Osteocyte (in vitro differentiated cells): ENCODE measurements at regions not wholly inside any gene's neighbourhood (a gene's known extent, or its start where the extent isn't known, plus 50 kb on each side); places are given as distances from the start of the nearest gene placed in this dataset.

ENCODE experiments used
- DNase-seq: peaks from one replicate; pipeline ENCODE4 v3.0.0; 2021; ENCODE audit warnings: mixed read lengths; ENCODE audit not compliant: unreplicated experiment; ENCODE audit errors: extremely low spot score
- H3K27ac Mint-ChIP-seq: one replicate; pipeline ENCODE4 v1.8.0; 2021; ENCODE audit warnings: mild to moderate bottlenecking, mixed read lengths; ENCODE audit not compliant: unreplicated experiment
- H3K27me3 Mint-ChIP-seq: one replicate; pipeline ENCODE4 v1.8.0; 2021; ENCODE audit warnings: mixed read lengths; ENCODE audit not compliant: unreplicated experiment
- H3K36me3 Mint-ChIP-seq: one replicate; pipeline ENCODE4 v1.8.0; 2021; ENCODE audit warnings: mixed read lengths; ENCODE audit not compliant: unreplicated experiment
- H3K4me1 Mint-ChIP-seq: one replicate; pipeline ENCODE4 v1.8.0; 2021; ENCODE audit warnings: mixed read lengths; ENCODE audit not compliant: unreplicated experiment
- H3K4me3 Mint-ChIP-seq: one replicate; pipeline ENCODE4 v1.8.0; 2021; ENCODE audit warnings: mild to moderate bottlenecking, moderate library complexity, mixed read lengths; ENCODE audit not compliant: unreplicated experiment
- H3K9me3 Mint-ChIP-seq: one replicate; pipeline ENCODE4 v1.8.0; 2021; ENCODE audit warnings: mixed read lengths; ENCODE audit not compliant: unreplicated experiment
- TF ChIP-seq, protein P1 (sequence below): fragments of 200-600 bp; sonication (generic); IDR thresholded peaks from 2 replicates; pipeline ENCODE4 v1.5.0; 2021; ENCODE audit warnings: antibody characterized with exemption, mild to moderate bottlenecking, moderate library complexity

DNA sequence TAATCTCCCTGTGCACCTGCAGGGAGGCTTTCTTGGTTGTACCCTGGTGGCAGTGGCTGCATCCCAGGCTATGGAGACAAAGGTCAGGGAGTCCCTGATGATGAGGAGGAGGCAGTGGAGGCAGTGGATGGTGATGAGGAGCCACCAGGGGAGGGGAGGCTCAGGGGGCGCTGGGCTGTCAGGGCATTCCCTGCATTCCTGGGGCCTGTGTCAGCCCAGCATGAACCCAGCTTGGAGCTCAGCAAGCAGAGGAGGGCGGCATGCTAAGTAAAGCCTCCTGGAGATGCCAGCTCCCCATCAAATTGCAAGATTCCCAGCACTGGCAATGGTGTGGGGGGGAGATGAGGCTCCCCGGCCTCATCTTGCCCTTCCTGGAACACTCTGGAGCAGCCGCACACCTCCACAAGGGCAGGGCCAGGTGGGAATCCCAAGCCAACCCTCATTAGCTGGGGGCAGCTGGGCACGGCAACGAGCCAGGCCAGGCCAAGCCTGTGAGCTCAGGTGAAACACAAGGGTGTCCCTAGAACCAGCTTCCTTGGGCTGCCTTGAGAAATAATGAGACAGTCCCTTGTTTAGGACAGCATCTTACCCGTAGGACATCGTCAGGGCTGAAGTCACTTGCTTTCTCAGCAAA lies 469.5 kb downstream of the MATN1 start:
- no peaks in the 10 kb centered on the region for H3K27me3 Mint-ChIP-seq
- peaks cover 2% of the 10 kb centered on the region for H3K4me1 Mint-ChIP-seq
- no peak for DNase-seq
- no peaks in the 10 kb centered on the region for H3K36me3 Mint-ChIP-seq
- no peak overlapping the region for H3K4me3 Mint-ChIP-seq
- TF ChIP-seq, protein P1, sequence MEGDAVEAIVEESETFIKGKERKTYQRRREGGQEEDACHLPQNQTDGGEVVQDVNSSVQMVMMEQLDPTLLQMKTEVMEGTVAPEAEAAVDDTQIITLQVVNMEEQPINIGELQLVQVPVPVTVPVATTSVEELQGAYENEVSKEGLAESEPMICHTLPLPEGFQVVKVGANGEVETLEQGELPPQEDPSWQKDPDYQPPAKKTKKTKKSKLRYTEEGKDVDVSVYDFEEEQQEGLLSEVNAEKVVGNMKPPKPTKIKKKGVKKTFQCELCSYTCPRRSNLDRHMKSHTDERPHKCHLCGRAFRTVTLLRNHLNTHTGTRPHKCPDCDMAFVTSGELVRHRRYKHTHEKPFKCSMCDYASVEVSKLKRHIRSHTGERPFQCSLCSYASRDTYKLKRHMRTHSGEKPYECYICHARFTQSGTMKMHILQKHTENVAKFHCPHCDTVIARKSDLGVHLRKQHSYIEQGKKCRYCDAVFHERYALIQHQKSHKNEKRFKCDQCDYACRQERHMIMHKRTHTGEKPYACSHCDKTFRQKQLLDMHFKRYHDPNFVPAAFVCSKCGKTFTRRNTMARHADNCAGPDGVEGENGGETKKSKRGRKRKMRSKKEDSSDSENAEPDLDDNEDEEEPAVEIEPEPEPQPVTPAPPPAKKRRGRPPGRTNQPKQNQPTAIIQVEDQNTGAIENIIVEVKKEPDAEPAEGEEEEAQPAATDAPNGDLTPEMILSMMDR, result no peak
- H3K27ac Mint-ChIP-seq, result no peak overlapping the region
- no peaks in the 10 kb centered on the region for H3K9me3 Mint-ChIP-seq

DNA sequence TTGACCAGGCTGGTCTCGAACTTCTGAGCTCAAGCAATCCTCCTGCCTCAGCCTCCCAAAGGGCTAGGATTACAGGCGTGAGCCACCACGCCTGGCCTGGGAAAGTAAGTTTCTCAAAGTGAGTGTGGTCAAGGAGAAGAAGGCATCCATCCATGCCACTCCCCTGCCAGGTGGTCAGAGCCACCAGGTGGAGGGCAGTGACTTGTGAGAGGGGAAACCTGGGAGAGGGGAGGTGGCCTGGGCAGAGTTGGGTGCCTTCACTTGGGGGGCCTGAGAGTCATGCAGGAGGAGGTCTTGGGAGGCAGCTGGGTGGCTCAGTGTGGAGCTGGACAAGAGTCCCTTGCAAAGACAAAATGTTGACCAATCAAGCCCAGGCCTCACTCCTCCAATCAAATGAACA lies 470.0 kb downstream of the MATN1 start:
- H3K4me3 Mint-ChIP-seq, result no peak overlapping the region

DNA sequence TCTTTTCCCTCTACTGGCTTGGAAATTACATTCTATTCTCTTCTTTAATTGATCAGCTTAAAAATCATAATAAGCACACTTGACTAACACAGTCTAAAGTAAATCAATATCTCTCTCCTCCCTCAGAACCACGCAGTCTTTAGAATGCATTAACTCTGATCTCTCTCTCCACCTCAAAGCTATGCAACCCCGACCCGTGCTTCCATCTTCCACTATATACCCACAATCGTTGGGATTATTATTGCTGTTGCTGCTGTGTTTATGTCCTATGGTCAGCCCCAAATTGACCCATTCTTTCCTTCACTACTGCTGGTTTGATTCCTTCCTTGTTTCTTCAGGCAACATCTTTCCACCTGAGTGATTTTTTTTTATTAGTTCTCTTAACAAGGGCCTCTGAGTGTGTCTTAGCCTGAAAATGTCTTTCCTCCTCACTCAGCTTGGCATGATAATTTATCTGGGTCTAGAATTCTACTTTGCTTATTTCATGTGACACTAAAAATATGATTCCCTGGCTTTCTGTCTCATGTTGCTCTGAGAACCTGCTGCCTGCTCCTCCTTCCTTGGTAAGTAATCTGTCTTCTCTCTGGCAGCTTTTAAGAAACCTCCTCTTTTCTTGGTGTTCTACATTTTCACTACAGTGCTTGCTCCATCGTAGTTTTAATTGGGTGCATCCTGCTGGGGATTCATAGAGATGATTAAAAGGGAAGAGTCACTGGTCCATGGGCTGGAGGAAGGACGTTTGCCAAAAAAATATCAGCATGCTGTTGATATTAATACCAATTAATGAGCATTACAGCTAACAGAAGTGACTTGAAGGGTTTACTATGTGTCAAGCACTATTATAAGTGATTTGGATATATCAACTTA lies 472.2 kb downstream of the MATN1 start:
- Mint-ChIP-seq H3K4me1 (peaks cover 2% of the 10 kb centered on the region), H3K27ac (no peak overlapping the region), H3K36me3 (no peaks in the 10 kb centered on the region), H3K9me3 (no peaks in the 10 kb centered on the region), H3K4me3 (no peak overlapping the region), H3K27me3 (no peaks in the 10 kb centered on the region)
- TF ChIP-seq, protein P1, result no peak
- no peak for DNase-seq

More for the DNA sequence above, 470.0 kb downstream of the MATN1 start:
- peaks cover 2% of the 10 kb centered on the region for H3K4me1 Mint-ChIP-seq
- no peak for DNase-seq
- no peaks in the 10 kb centered on the region for H3K9me3 Mint-ChIP-seq
- no peaks in the 10 kb centered on the region for H3K36me3 Mint-ChIP-seq
- H3K27me3 Mint-ChIP-seq, result no peaks in the 10 kb centered on the region
- no peak overlapping the region for H3K27ac Mint-ChIP-seq
- TF ChIP-seq, protein P1, result no peak

DNA sequence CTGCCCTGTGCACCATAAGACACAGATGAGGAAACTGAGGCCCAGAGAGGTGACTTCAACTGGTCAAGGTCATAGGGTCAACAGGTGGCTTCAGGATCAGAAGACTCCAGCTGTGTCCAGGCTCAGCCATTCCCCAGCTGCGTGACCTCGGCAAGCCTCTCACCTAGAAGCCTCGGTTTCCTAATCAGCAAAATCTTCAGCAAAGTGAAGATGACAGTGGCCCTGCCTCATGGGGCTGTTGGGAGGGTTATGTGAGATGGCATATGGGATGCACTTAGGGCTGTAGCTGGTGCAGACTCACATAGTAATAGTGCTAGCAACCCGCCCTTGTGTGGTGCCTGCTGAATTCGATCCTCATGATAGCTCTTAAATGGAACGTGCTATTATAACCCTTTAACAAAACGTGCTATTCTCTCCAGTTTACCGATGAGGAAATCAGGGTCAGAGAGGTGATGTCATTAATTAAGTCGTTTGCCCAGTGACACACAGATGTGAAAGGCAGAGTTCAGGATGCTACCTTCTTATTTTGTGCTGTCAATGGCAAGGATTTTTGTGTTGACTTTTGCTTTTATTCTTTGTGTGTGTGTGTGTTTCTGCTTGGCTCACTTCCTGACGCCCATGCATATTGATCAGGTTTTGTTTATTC lies 472.9 kb downstream of the MATN1 start:
- Mint-ChIP-seq H3K27me3 (no peaks in the 10 kb centered on the region), H3K36me3 (no peaks in the 10 kb centered on the region), H3K4me1 (peaks cover 2% of the 10 kb centered on the region), H3K4me3 (no peak overlapping the region), H3K27ac (no peak overlapping the region), H3K9me3 (no peaks in the 10 kb centered on the region)
- DNase-seq, result no peak
- TF ChIP-seq, protein P1, result no peak
